Ishikawa (cell line): ENCODE measurements at regions not wholly inside any gene's neighbourhood (a gene's known extent, or its start where the extent isn't known, plus 50 kb on each side); places are given as distances from the start of the nearest gene placed in this dataset.

Experiments
- CEBPB ChIP-seq: IDR thresholded peaks from 2 replicates; pipeline ENCODE4 v1.6.1; 2012
- CREB1 ChIP-seq: IDR thresholded peaks from 2 replicates; pipeline ENCODE4 v1.6.1; 2012; ENCODE audit warnings: low read depth
- EGR1 ChIP-seq: IDR thresholded peaks from 2 replicates; pipeline ENCODE4 v1.6.1; 2012
- EP300 ChIP-seq: IDR thresholded peaks from 2 replicates; pipeline ENCODE4 v1.6.1; 2012; ENCODE audit warnings: borderline replicate concordance
- FOXM1 ChIP-seq: IDR thresholded peaks from 2 replicates; pipeline ENCODE4 v1.6.1; 2012; ENCODE audit warnings: low read depth, borderline replicate concordance
- MAX ChIP-seq: IDR thresholded peaks from 2 replicates; pipeline ENCODE4 v1.6.1; 2012
- NFIC ChIP-seq: IDR thresholded peaks from 2 replicates; pipeline ENCODE4 v1.6.1; 2012
- RAD21 ChIP-seq: IDR thresholded peaks from 2 replicates; pipeline ENCODE4 v1.6.1; 2012; ENCODE audit warnings: low read depth
- REST ChIP-seq: IDR thresholded peaks from 2 replicates; pipeline ENCODE4 v1.6.1; 2012; ENCODE audit warnings: low read depth, mild to moderate bottlenecking
- TAF1 ChIP-seq: IDR thresholded peaks from 2 replicates; pipeline ENCODE4 v1.6.1; 2012; ENCODE audit warnings: low read depth, mild to moderate bottlenecking
- TCF12 ChIP-seq: IDR thresholded peaks from 2 replicates; pipeline ENCODE4 v1.6.1; 2012; ENCODE audit warnings: low read depth
- TEAD4 ChIP-seq: IDR thresholded peaks from 2 replicates; pipeline ENCODE4 v1.6.1; 2012
- USF1 ChIP-seq: IDR thresholded peaks from 2 replicates; pipeline ENCODE4 v1.6.1; 2012
- YY1 ChIP-seq: IDR thresholded peaks from 2 replicates; pipeline ENCODE4 v1.6.1; 2012; ENCODE audit warnings: low read depth
- ZBTB7A ChIP-seq: IDR thresholded peaks from 2 replicates; pipeline ENCODE4 v1.6.1; 2012; ENCODE audit warnings: low read depth

- TF ChIP-seq RAD21, result no peak
- TF ChIP-seq EP300, result no peak
- TF ChIP-seq ZBTB7A, result no peak
- TF ChIP-seq NFIC, result no peak
These were observed 101.2 kb upstream of the SLC4A7 start for GRCh38 chr3:27585429-27585828.

- TF ChIP-seq USF1 (no peak), EGR1 (no peak), CREB1 (no peak), REST (no peak), TCF12 (no peak), CEBPB (no peak), TEAD4 (no peak), MAX (no peak), ZBTB7A (no peak)
These were observed 100.7 kb upstream of the SLC4A7 start for GRCh38 chr3:27584874-27585273.

GRCh38 chr3:27581852-27582251 is 97.7 kb upstream of the SLC4A7 start:
- TF ChIP-seq TAF1, result no peak
- TF ChIP-seq CREB1, result no peak
- TF ChIP-seq RAD21, result no peak

GRCh38 chr3:27578032-27578431 is 93.8 kb upstream of the SLC4A7 start:
- TF ChIP-seq FOXM1, result no peak
- TF ChIP-seq TEAD4, result no peak
- no peak for TF ChIP-seq CREB1
- TF ChIP-seq ZBTB7A, result no peak
- no peak for TF ChIP-seq RAD21
- TF ChIP-seq EGR1, result no peak
- no peak for TF ChIP-seq YY1
- no peak for TF ChIP-seq TCF12
- TF ChIP-seq TAF1, result no peak
- TF ChIP-seq MAX, result no peak
- TF ChIP-seq NFIC, result no peak
- no peak for TF ChIP-seq REST
- TF ChIP-seq CEBPB, result no peak
- TF ChIP-seq EP300, result no peak
- no peak for TF ChIP-seq USF1

- TF ChIP-seq YY1 (no peak), EP300 (no peak), TCF12 (no peak), ZBTB7A (no peak), NFIC (no peak), REST (no peak), EGR1 (no peak), CREB1 (no peak), TAF1 (no peak), FOXM1 (no peak), USF1 (no peak), TEAD4 (no peak), MAX (no peak), RAD21 (no peak)
These were observed 93.3 kb upstream of the SLC4A7 start for GRCh38 chr3:27577504-27577903.
